ENCODE measurements at regions not wholly inside any gene's neighbourhood (a gene's known extent, or its start where the extent isn't known, plus 50 kb on each side); places are given as distances from the start of the nearest gene placed in this dataset.

GRCh38 chr4:151833174-151833573, 72.4 kb upstream of the GATB start:
- no peaks in the 10 kb centered on the region for H3K79me2 ChIP-seq (ENCODE audit: low read length)
- no peaks in the 10 kb centered on the region for H4K20me1 ChIP-seq (ENCODE audit: insufficient read depth, low read length)
- no peaks in the 10 kb centered on the region for H3K9me2 ChIP-seq (replicated peaks; ENCODE audit: insufficient read depth, low read length)
- H3K9me3 ChIP-seq (replicated peaks; ENCODE audit: insufficient read depth, low read length): no peaks in the 10 kb centered on the region
- no peak for DNase-seq
- H3F3A ChIP-seq (ENCODE audit: insufficient read depth, low read length): no peaks in the 10 kb centered on the region
- TF ChIP-seq CTCF (IDR thresholded peaks at IDR 0.05; ENCODE audit: low read length) (no peak), EZH2 (optimal IDR thresholded peaks at IDR 0.05; ENCODE audit: low read depth, low read length) (no peak), EZH2phosphoT487 (IDR thresholded peaks at IDR 0.05; ENCODE audit: low read length) (no peak)
- no peak overlapping the region for H3K4me3 ChIP-seq (ENCODE audit: low read length)
- H3K36me3 ChIP-seq (replicated peaks; ENCODE audit: insufficient read depth, low read length): no peaks in the 10 kb centered on the region
- H2AFZ ChIP-seq (ENCODE audit: low read length): no peak overlapping the region
- no peaks in the 10 kb centered on the region for H3K4me1 ChIP-seq (ENCODE audit: low read length)
- H3K27me3 ChIP-seq (replicated peaks; ENCODE audit: insufficient read depth, low read length): no peaks in the 10 kb centered on the region
- H3K27ac ChIP-seq (ENCODE audit: low read length): no peak overlapping the region
- no peak overlapping the region for H3K4me2 ChIP-seq (ENCODE audit: low read depth, low read length)
- no peak overlapping the region for H3K9ac ChIP-seq (ENCODE audit: low read length)

- H3K27me3 ChIP-seq (replicated peaks; ENCODE audit: insufficient read depth, low read length): no peaks in the 10 kb centered on the region
- H3K4me1 ChIP-seq (ENCODE audit: low read length): no peaks in the 10 kb centered on the region
- no peak overlapping the region for H3K27ac ChIP-seq (ENCODE audit: low read length)
- H4K20me1 ChIP-seq (ENCODE audit: insufficient read depth, low read length): no peaks in the 10 kb centered on the region
- H3K4me3 ChIP-seq (ENCODE audit: low read length): no peak overlapping the region
- H2AFZ ChIP-seq (ENCODE audit: low read length): no peak overlapping the region
- TF ChIP-seq EZH2 (optimal IDR thresholded peaks at IDR 0.05; ENCODE audit: low read depth, low read length): no peak
- no peak for TF ChIP-seq EZH2phosphoT487 (IDR thresholded peaks at IDR 0.05; ENCODE audit: low read length)
- no peak for TF ChIP-seq CTCF (IDR thresholded peaks at IDR 0.05; ENCODE audit: low read length)
- H3K9ac ChIP-seq (ENCODE audit: low read length): no peak overlapping the region
- no peak for DNase-seq
- no peaks in the 10 kb centered on the region for H3K36me3 ChIP-seq (replicated peaks; ENCODE audit: insufficient read depth, low read length)
- no peaks in the 10 kb centered on the region for H3K9me2 ChIP-seq (replicated peaks; ENCODE audit: insufficient read depth, low read length)
- H3K9me3 ChIP-seq (replicated peaks; ENCODE audit: insufficient read depth, low read length): no peaks in the 10 kb centered on the region
- H3K4me2 ChIP-seq (ENCODE audit: low read depth, low read length): no peak overlapping the region
- no peaks in the 10 kb centered on the region for H3K79me2 ChIP-seq (ENCODE audit: low read length)
- no peaks in the 10 kb centered on the region for H3F3A ChIP-seq (ENCODE audit: insufficient read depth, low read length)
These were observed 70.7 kb upstream of the GATB start for GRCh38 chr4:151831526-151831925.

- H3K36me3 ChIP-seq (replicated peaks; ENCODE audit: insufficient read depth, low read length): no peaks in the 10 kb centered on the region
- no peaks in the 10 kb centered on the region for H4K20me1 ChIP-seq (ENCODE audit: insufficient read depth, low read length)
- TF ChIP-seq CTCF (IDR thresholded peaks at IDR 0.05; ENCODE audit: low read length): no peak
- TF ChIP-seq EZH2 (optimal IDR thresholded peaks at IDR 0.05; ENCODE audit: low read depth, low read length): no peak
- no peak for TF ChIP-seq EZH2phosphoT487 (IDR thresholded peaks at IDR 0.05; ENCODE audit: low read length)
- no peak overlapping the region for H3K4me2 ChIP-seq (ENCODE audit: low read depth, low read length)
- no peak overlapping the region for H3K9ac ChIP-seq (ENCODE audit: low read length)
- H3K9me2 ChIP-seq (replicated peaks; ENCODE audit: insufficient read depth, low read length): no peaks in the 10 kb centered on the region
- H3K79me2 ChIP-seq (ENCODE audit: low read length): no peaks in the 10 kb centered on the region
- H3K4me1 ChIP-seq (ENCODE audit: low read length): no peaks in the 10 kb centered on the region
- H2AFZ ChIP-seq (ENCODE audit: low read length): no peak overlapping the region
- H3K9me3 ChIP-seq (replicated peaks; ENCODE audit: insufficient read depth, low read length): no peaks in the 10 kb centered on the region
- no peaks in the 10 kb centered on the region for H3F3A ChIP-seq (ENCODE audit: insufficient read depth, low read length)
- H3K27ac ChIP-seq (ENCODE audit: low read length): no peak overlapping the region
- no peaks in the 10 kb centered on the region for H3K27me3 ChIP-seq (replicated peaks; ENCODE audit: insufficient read depth, low read length)
- peak; percentile 7 for DNase-seq
- no peak overlapping the region for H3K4me3 ChIP-seq (ENCODE audit: low read length)
These were observed 69.4 kb upstream of the GATB start for GRCh38 chr4:151830168-151830567.
